Transverse colon (tissue), 4 donors: ENCODE measurements at regions not wholly inside any gene's neighbourhood (a gene's known extent, or its start where the extent isn't known, plus 50 kb on each side); places are given as distances from the start of the nearest gene placed in this dataset.

Experiments used
- DNase-seq: peaks from one replicate; pipeline ENCODE4 v3.0.0-alpha.2; 2019
- H3K27ac ChIP-seq, 4 donors: fragments of 200-600 bp; sonication (generic); 2 replicates each; pipeline ENCODE4 v1.5.1; 2016 to 2018; ENCODE audit warnings: inconsistent platforms in 4 of 4
- H3K27me3 ChIP-seq: fragments of 200-600 bp; sonication (generic); 2 replicates; pipeline ENCODE4 v1.5.1; 2017; ENCODE audit warnings: inconsistent platforms
- H3K36me3 ChIP-seq, 4 donors: fragments of 200-600 bp; sonication (generic); 2 replicates each; pipeline ENCODE4 v1.5.1; 2017 to 2019; ENCODE audit warnings: inconsistent platforms in 4 of 4
- H3K4me1 ChIP-seq, 4 donors: fragments of 200-600 bp; sonication (generic); 2 replicates each; pipeline ENCODE4 v1.5.1; 2017 to 2020; ENCODE audit warnings: inconsistent platforms in 4 of 4
- H3K4me3 ChIP-seq, 4 donors: fragments of 200-600 bp; sonication (generic); 1 replicate in 1 of 4; 2 replicates in 3 of 4; pipeline versions ENCODE4 v1.5.1 to v1.6.1; 2017 to 2019; ENCODE audit warnings: inconsistent platforms in 4 of 4
- H3K9me3 ChIP-seq, 2 donors: fragments of 200-600 bp; sonication (generic); 2 replicates each; pipeline ENCODE4 v1.5.1; 2017 to 2019; ENCODE audit warnings: inconsistent platforms in 2 of 2
- CTCF ChIP-seq, 5 experiments: fragments of 200-600 bp in 3 of 5; fragments of 450-650 bp in 2 of 5; sonication (generic) in 3 of 5; IDR thresholded peaks; 1 replicate in 2 of 5; 2 replicates in 3 of 5; pipeline ENCODE4 v1.5.1; 2016 to 2017; ENCODE audit warnings: antibody characterized with exemption in 5 of 5, inconsistent platforms in 3 of 5, mild to moderate bottlenecking in 2 of 5, moderate library complexity in 1 of 5
- EP300 ChIP-seq: sonication (generic); formaldehyde crosslinking; IDR thresholded peaks from one replicate; pipeline ENCODE4 v1.6.1; 2017; ENCODE audit warnings: antibody characterized with exemption, low read depth
- POLR2A ChIP-seq: fragments of 450-650 bp; IDR thresholded peaks from one replicate; pipeline ENCODE4 v1.6.1; 2016; ENCODE audit warnings: antibody characterized with exemption, mild to moderate bottlenecking, moderate library complexity
- POLR2AphosphoS5 ChIP-seq, 3 donors: sonication (generic); formaldehyde crosslinking; IDR thresholded peaks; one replicate each; pipeline ENCODE4 v1.6.1; 2016; ENCODE audit warnings: antibody characterized with exemption in 3 of 3
- WGBS, 2 donors: methylation state at CpG; one replicate each; pipeline ENCODE4 v1.1.5; 2018; ENCODE audit warnings: low coverage in 1 of 2; 5-methylcytosine and 5-hydroxymethylcytosine counted together
- in situ Hi-C, 4 donors: fragments of 200-750 bp; cut with MboI; loops; one replicate each; pipeline versions ENCODE4 v1.15.0 to v1.15.1; 2017; ENCODE audit warnings: low sequenced_read_pairs in 3 of 4, low pct_ligation_motif_present in 1 of 4, low pct_unique_long_range_greater_than_20kb in 1 of 4
- intact Hi-C: fragments of 100-400 bp; cut with DNase I; formaldehyde crosslinking; loops from one replicate; pipeline ENCODE4 v1.15.1; 2023; ENCODE audit warnings: low total_unique reads

- Histone ChIP-seq H3K27ac (no peak overlapping the region), H3K4me3 (no peak overlapping the region), H3K9me3 (no peaks in the 10 kb centered on the region), H3K27me3 (no peaks in the 10 kb centered on the region), H3K4me1 (no peaks in the 10 kb centered on the region), H3K36me3 (no peaks in the 10 kb centered on the region)
- WGBS, 2 donors: 85 to 90% methylated on average over 1 of the region's 1 CpG
- in situ Hi-C loops: no loop called here
- intact Hi-C loops: no loop called here
- no peak for DNase-seq
- TF ChIP-seq EP300 (no peak), CTCF (IDR thresholded peaks at IDR 0.05) (no peak), POLR2A (no peak), POLR2AphosphoS5 (IDR thresholded peaks at IDR 0.05) (no peak)
Observed at GRCh38 chr6:120954111-120954510, 380.2 kb downstream of the TBC1D32 start.

- no peak overlapping the region for H3K4me3 ChIP-seq
- intact Hi-C loops: no loop called here
- DNase-seq: no peak
- no peaks in the 10 kb centered on the region for H3K9me3 ChIP-seq
- WGBS, 2 donors: 75 to 84% methylated on average over 3 of the region's 3 CpGs
- H3K27ac ChIP-seq: no peak overlapping the region
- no peaks in the 10 kb centered on the region for H3K4me1 ChIP-seq
- no peaks in the 10 kb centered on the region for H3K27me3 ChIP-seq
- TF ChIP-seq EP300 (no peak), CTCF (IDR thresholded peaks at IDR 0.05) (no peak), POLR2AphosphoS5 (IDR thresholded peaks at IDR 0.05) (no peak), POLR2A (no peak)
- no peaks in the 10 kb centered on the region for H3K36me3 ChIP-seq
- in situ Hi-C loops: no loop called here
Observed at GRCh38 chr6:120951258-120951657, 383.0 kb downstream of the TBC1D32 start.

GRCh38 chr6:120947111-120947510 is 387.2 kb downstream of the TBC1D32 start:
- Histone ChIP-seq H3K27me3 (no peaks in the 10 kb centered on the region), H3K27ac (no peak overlapping the region), H3K4me1 (no peaks in the 10 kb centered on the region), H3K4me3 (no peak overlapping the region), H3K9me3 (no peaks in the 10 kb centered on the region), H3K36me3 (no peaks in the 10 kb centered on the region)
- intact Hi-C loops: no loop called here
- TF ChIP-seq EP300: no peak
- TF ChIP-seq POLR2A: no peak
- TF ChIP-seq CTCF (IDR thresholded peaks at IDR 0.05): no peak
- TF ChIP-seq POLR2AphosphoS5 (IDR thresholded peaks at IDR 0.05): no peak
- no peak for DNase-seq
- WGBS, 2 donors: 0% methylated on average over 1 of the region's 1 CpG
- in situ Hi-C loops: no loop called here

GRCh38 chr6:120945905-120946594 is 388.2 kb downstream of the TBC1D32 start:
- TF ChIP-seq POLR2A (no peak), CTCF (IDR thresholded peaks at IDR 0.05) (no peak), EP300 (no peak), POLR2AphosphoS5 (IDR thresholded peaks at IDR 0.05) (no peak)
- H3K36me3 ChIP-seq: no peaks in the 10 kb centered on the region
- H3K4me3 ChIP-seq: no peak overlapping the region
- intact Hi-C loops (no loop called here), in situ Hi-C loops (no loop called here)
- no peak for DNase-seq
- H3K4me1 ChIP-seq: no peaks in the 10 kb centered on the region
- H3K9me3 ChIP-seq: no peaks in the 10 kb centered on the region
- H3K27me3 ChIP-seq: no peaks in the 10 kb centered on the region
- H3K27ac ChIP-seq: no peak overlapping the region
- WGBS, 2 donors: 63 to 65% methylated on average over 2 to 3 of the region's 3 CpGs
